ENCODE measurements at regions not wholly inside any gene's neighbourhood (a gene's known extent, or its start where the extent isn't known, plus 50 kb on each side); places are given as distances from the start of the nearest gene placed in this dataset.

DNA sequence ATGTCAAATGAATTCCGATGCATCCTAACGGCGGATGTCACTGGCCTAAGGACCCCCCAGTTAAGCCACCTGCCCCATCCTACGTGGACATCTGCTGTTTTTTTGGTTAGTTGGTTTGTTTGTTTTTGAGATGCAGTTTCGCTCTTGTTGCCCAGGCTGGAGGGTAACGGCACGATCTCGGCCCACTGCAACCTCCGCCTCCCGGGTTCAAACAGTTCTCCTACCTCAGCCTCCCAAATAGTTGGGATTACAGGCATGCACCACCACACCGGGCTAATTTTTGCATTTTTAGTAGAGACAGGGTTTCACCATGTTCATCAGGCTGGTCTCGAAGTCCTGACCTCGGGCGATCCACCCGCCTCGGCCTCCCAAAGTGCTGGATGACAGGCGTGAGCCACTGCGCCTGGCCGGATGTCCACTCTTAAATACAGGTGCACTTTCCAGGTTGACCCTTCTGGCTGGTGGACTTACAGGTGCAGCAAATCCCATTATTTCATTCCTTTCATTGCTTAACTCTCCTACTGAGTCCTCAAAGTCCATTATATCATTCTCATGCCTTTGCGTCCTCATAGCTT lies 206.2 kb downstream of the CRLF2 start:
- TF ChIP-seq POLR2A (IDR thresholded peaks at IDR 0.05; ENCODE audit: low read depth) (no peak), POLR2AphosphoS5 (IDR thresholded peaks at IDR 0.05) (no peak), EP300 (IDR thresholded peaks at IDR 0.05) (no peak)
- TF ChIP-seq, protein P1, sequence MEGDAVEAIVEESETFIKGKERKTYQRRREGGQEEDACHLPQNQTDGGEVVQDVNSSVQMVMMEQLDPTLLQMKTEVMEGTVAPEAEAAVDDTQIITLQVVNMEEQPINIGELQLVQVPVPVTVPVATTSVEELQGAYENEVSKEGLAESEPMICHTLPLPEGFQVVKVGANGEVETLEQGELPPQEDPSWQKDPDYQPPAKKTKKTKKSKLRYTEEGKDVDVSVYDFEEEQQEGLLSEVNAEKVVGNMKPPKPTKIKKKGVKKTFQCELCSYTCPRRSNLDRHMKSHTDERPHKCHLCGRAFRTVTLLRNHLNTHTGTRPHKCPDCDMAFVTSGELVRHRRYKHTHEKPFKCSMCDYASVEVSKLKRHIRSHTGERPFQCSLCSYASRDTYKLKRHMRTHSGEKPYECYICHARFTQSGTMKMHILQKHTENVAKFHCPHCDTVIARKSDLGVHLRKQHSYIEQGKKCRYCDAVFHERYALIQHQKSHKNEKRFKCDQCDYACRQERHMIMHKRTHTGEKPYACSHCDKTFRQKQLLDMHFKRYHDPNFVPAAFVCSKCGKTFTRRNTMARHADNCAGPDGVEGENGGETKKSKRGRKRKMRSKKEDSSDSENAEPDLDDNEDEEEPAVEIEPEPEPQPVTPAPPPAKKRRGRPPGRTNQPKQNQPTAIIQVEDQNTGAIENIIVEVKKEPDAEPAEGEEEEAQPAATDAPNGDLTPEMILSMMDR (IDR thresholded peaks at IDR 0.05) = no peak

All from esophagus muscularis mucosa (tissue), 4 donors.